ENCODE measurements at regions not wholly inside any gene's neighbourhood (a gene's known extent, or its start where the extent isn't known, plus 50 kb on each side); places are given as distances from the start of the nearest gene placed in this dataset.
"Not testable (repeated sequence)": the region's sequence is repeated elsewhere in the genome, so short reads cannot be mapped to it uniquely, and the experiment has no call there.

DNA sequence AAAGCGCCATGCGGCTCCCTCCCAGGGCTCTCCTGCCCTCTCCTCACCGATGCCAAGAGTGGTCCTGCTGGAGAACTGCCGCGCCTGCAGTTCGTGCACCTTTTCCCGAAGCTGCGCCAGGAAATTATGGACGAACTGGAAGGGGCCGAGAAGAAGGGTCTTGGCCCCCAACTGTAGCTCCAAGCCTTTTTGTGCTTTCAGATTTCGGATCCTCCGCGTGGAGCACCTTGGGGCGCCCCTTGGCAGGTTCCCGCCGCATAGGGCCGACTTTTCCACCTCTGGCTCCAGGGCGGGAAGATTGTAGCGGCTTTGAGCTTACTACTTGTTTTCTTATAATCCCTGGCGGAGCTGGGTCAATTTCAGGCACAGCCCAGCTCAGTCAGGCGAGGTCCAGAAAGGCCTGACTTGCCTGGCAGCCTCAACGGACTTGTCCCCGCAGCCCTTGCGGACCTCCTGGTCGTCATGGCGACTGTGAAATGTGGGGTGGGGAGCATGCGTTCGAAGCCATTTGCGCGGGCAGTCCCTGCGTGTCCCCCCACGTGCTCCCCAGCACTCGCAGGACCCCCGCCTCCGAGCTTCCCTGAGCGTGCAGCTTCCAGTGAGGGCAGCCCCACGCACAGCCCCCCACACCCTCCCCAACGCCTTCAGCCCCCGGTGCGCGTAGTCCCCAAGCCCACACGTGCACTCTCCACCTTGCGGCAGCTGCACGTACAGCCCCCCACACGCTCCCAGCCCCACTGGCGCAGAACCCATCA lies 129.9 kb downstream of the KBTBD2 start:
- H3K27ac ChIP-seq: no peak overlapping the region
- no peak for TF ChIP-seq ZFX (IDR thresholded peaks at IDR 0.05)
- TF ChIP-seq, protein P1, sequence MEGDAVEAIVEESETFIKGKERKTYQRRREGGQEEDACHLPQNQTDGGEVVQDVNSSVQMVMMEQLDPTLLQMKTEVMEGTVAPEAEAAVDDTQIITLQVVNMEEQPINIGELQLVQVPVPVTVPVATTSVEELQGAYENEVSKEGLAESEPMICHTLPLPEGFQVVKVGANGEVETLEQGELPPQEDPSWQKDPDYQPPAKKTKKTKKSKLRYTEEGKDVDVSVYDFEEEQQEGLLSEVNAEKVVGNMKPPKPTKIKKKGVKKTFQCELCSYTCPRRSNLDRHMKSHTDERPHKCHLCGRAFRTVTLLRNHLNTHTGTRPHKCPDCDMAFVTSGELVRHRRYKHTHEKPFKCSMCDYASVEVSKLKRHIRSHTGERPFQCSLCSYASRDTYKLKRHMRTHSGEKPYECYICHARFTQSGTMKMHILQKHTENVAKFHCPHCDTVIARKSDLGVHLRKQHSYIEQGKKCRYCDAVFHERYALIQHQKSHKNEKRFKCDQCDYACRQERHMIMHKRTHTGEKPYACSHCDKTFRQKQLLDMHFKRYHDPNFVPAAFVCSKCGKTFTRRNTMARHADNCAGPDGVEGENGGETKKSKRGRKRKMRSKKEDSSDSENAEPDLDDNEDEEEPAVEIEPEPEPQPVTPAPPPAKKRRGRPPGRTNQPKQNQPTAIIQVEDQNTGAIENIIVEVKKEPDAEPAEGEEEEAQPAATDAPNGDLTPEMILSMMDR (conservative IDR thresholded peaks at IDR 0.05): no peak

DNA sequence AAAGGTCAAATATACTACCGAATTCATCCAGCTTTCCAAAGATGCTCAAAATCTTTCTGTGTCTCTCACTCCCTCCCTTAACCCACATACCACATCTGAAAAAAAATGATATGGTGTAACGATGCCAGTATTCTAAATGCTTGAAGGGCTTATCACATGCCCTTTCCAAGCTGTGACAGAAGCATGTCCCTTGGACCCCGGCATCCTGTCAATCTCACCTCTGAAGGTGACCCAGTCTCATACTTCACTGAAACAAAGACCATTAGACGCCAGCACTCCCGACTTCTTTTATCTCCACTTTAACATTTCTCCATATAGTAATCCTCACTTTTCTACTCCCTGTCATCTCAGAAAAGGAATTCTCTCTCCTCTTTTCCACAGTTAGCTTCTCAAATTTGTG lies 130.8 kb downstream of the KBTBD2 start:
- H3K27ac ChIP-seq: not testable (repeated sequence)

DNA sequence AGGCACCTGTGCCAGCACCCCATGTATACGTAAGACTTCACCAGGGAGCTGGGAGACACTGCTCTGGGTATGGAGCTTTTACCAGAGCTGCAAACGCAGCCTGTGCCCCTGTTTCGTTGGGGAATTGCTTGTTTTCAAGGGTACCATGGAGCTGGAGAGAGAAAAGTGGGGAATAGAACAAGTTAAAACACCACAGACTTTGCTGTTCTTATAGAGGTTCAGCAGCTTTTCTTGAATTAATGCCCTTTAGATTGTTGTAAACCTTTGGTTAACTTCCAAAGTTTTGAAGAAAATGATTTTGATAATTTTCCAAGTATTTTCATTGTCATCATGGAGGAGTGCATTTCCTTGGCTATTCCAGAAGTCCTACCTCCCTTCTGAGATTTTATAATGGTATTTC lies 131.7 kb downstream of the KBTBD2 start:
- not testable (repeated sequence) for H3K27ac ChIP-seq

DNA sequence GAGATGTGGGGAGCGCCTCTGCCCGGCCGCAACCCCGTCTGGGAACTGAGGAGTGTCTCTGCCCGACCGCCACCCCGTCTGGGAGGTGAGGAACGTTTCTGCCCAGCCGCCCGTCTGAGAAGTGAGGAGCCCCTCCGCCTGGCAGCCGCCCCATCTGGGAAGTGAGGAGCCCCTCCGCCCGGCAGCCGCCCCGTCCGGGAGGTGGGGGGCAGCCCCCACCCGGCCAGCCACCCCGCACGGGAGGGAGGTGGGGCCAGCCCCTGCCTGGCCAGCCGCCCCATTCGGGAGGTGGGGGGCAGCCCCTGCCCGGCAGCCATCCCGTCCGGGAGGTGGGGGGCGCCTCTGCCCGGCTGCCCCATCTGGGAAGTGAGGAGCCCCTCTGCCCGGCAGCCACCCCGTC lies 137.7 kb downstream of the KBTBD2 start:
- not testable (repeated sequence) for H3K27ac ChIP-seq

DNA sequence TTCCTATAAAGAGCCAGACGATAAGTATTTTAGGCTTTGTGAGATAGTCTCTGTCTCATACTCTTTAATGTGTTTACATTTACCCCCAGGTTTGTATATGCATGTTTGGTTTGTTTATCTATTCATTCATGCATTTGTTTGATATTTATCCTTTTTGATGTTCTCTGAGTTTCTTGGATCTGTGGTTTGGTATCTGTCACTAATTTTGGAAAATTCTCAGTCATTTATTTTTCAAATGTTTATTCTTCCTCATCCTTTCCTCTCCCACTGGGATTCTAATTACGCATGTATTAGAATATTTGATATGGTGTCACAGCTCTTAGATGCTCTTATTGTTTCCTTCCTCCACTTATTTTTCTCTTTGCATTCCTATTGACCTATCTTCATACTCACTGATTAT lies 143.2 kb downstream of the KBTBD2 start:
- not testable (repeated sequence) for H3K27ac ChIP-seq

DNA sequence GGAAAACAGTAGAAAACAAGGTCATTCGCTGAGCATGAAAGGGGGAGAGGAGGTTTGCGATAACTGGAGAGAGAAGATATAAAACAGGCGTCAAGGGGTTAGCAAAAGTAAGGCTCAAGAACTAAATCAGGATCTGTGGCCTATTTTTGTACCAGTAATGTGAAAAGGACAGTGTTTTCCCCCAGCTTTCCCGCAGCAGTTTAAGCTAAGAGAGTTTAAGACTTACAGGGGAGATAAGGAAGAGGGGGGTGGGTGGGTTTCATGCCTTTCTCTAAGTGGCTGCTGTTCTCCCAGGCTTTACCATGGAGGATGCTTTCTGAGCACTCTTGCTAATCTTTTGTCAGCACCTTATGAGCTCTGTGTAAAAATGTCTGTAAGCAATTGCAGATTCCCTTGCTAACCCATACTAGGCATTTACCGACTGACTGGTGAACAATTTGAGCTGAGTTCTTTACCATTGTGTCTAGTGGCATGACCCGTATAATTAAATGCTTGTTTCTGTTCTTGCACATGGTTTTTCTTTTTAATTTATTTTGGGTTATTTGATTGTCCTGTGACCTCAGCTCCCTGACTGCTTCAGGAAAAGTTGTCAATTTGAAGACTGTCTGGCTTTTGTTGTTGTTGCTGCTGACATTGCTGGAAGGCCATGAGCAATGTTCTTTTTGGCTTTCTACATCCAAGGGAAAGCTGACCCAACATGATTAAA lies 144.0 kb downstream of the KBTBD2 start:
- H3K27ac ChIP-seq: not testable (repeated sequence)

DNA sequence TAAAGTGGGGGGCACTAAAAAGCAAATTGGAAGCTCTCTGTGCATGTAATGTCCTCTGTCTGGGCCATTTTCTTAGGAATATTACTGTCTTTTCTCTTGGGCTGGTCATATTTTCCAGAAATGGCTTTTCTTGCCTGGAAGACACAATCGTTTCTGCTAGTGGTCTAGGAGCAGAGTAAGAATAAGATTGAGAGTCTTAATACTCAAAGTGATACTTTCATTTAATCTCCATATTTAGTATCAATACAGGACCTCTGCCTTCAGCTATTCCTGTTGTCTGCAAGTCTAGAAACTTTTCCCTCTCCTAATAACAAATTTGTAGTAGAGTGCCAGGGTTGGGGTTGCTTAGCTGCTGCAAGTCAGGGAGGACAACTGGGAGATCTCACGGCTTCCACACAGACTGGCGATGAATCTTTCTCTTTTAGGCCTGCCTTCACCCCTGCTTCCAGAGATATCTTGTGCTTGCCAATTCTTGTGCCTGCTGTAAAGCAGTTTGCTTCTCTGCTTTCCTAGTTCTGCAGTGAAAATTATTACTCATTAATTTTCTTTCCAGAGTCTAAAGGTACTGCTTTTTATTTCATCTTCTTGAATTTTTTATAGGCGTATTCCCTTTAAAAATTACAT lies 149.6 kb downstream of the KBTBD2 start:
- H3K27ac ChIP-seq: not testable (repeated sequence)

DNA sequence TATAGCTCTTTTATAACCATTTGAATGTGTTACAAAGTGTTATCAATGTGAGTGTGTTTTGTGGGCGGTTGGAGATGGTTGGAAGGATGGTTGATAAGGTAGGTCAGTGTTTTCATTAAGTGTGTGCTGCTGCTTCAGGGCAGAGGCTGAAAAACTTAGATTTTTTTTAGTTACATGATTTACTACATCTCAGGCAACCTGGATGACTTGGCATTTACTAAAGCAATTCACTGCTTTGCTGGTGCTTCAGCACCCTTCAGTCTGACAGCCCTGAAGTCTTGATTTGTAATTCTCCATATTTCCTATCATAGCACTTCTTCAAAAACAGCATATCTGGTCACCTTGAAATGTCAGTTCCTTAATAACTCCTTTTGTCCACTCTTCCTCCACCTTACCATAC lies 151.8 kb downstream of the KBTBD2 start:
- not testable (repeated sequence) for H3K27ac ChIP-seq

DNA sequence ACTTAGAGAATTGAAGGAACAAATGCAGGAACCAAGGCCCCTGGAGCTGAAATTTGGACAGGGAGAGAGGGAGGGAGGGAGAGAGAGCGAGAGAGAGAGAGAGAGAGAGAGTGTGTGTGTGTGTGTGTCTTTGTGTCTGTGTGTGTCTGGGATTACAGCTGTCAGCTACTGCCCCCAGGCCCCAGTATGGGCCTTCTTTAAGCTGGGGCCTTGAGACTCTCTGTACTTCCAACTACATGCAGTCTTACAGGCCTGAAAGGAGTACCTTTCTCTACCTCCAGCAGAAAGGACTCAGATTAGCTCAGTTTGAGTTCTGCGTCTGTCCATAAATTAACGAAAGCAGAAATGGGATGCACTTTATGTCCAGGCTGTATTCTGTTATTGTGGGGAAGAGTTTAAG lies 153.2 kb downstream of the KBTBD2 start:
- not testable (repeated sequence) for H3K27ac ChIP-seq

DNA sequence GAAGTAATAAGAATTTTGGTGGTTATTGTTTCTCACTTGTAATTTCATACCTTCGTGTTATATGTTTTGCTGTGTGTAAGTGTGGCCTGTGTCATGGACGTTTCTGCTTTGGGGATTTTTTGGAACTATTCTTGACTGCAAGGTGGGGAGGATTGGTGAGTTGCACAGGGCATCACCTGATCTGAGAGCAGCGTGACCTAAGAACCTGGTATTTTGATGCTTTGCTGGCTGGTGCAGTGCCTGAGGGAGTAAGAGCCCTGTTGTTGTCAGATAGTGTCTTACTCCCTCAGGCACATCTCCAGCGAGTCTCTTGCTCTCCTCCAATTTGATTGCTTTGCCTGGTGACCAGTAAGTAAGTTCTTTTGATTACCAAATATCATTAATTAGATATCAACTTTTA lies 158.8 kb downstream of the KBTBD2 start:
- not testable (repeated sequence) for H3K27ac ChIP-seq

DNA sequence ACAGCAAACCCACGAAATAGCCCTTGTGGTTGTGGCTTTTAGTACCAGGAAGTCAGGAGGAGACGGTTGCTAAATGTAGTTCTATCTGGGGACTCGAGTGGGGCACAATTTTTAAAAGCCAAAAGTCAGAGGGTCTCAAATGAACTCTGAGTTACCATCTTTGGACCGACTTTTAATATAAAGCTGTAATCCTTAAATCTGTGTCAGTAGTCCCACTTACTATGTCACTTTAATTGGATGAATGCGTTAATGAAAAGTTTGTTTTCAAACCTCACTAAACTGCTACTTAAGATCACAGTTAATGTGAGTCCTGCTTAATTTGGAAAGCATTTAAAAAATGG lies 162.3 kb downstream of the KBTBD2 start:
- not testable (repeated sequence) for H3K27ac ChIP-seq

DNA sequence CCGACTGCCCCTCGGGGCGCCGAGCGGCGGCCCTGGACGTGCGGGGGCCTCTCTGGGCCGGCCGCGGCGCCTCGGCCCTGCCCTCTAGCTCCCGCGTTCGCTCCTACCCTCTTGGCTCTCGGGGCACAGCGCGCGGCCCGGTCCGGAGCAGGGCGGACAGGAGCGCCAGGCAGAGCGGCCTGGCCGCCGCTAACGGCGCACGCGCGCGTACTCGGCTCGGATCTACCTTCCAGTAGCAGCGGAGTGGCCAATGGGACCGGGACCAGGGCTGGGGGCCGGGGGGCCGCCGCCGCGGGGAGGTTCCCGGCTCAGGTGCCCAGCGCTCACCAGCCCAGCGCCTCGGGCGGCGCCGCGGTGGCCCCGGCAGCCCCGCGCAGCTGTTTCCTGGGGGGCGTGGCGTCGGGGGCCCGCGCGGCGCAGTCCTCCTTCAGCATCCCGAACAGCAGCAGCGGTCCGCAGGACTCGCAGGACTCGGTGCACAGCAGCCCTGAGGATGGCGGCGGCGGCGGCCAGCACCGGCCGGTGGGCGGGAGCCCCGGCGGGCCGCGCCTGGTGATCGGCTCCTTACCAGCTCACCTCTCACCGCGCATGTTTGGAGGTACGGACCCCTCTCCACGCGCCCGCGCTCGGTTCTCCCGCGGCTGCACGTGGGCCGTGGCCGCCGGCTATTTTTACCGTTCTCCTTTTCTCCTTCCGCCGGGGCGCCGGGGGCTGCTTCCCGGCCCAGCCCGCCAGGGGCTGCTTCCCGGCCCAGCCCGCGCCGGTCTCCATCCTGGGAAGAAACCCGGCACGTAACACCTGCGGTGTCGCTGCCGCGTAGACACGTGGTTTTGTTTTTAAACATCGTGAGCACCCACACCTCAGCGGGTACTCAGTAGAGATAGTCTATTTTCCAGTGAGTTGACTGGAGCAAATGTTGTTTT lies 162.9 kb downstream of the KBTBD2 start:
- not testable (repeated sequence) for H3K27ac ChIP-seq

DNA sequence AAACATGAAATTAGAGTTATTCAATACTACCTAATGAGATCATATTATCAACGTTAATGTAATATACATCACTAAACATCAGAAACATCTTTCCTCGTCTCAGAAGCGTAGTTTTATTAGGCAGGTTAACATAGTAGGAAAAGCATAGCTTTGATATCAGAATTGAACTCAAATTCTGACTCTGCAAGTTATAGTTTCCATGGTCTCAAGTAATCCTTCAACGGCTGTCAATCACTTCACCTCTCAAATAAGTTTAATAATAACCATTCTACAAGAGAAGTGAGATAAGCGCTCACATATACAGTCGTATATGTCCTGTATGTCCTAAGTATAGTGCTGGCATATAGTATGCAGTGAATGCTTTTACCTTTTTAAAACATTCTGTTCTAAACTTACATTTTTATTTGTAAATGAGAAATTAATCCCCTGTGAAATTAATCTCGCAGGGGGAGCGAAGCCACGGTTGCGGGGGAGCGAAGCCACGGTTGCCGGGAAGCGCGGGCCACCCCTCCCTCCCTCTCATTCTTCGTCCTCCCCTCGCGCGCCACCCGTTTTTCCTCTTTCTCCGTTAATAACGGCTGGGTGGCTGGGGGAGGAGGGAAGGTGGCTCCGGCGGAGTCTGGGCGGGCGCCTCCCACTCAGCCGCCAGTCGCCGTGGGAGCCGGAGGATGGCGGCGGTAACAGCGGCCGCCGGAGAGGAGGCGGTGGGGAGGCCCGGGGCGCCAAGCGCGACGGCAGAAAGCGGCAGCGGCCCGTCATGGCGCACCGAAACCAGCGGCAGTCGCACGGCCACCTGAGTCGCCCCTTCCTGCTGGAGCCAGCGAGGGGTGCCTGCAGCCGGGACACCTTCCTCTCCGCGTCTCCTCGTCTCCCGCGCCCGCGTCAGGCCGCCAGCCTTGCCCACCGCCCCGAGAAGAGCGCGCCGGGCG lies 163.8 kb downstream of the KBTBD2 start:
- not testable (repeated sequence) for H3K27ac ChIP-seq

DNA sequence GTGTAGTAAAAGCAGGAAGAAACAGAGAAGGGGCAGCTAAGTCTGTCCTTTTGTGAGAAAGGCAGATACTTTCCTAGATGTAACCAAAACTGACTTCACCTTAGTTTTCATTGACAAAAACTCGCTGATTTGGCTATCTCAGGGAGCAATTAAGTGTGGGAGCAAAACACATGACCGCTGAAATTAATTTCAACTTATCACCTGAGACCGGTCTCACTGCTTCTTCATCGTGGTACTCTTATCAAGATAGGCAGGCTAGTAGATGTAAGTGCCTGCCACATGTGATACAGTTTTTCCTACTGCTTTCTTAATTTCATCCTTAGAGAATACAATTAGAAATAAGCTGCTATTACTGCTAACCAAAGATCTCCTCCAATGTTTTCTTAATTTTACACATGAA lies 168.7 kb downstream of the KBTBD2 start:
- not testable (repeated sequence) for H3K27ac ChIP-seq
